ENCODE measurements at regions not wholly inside any gene's neighbourhood (a gene's known extent, or its start where the extent isn't known, plus 50 kb on each side); places are given as distances from the start of the nearest gene placed in this dataset.

DNA sequence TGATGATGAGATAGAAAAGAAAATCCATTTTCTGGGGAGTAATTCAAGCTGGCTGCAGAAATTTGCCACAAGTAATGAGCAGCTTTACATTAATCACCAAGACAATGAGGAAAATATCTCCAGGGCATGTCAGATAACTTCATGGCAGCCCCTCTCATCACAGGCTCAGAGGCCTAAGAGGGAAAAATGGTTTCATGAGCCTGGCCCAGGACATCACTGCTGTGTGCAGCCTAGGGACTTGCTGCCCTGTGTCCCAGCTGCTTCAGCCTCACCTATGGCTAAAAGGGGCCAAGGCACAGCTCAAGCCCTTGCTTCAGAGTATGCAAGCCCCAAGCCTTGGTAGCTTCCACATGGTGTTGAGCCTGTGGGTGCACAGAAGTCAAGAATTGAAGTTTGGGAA, 161.7 kb downstream of the OPA1 start:
- DNase-seq, result no peak

DNA sequence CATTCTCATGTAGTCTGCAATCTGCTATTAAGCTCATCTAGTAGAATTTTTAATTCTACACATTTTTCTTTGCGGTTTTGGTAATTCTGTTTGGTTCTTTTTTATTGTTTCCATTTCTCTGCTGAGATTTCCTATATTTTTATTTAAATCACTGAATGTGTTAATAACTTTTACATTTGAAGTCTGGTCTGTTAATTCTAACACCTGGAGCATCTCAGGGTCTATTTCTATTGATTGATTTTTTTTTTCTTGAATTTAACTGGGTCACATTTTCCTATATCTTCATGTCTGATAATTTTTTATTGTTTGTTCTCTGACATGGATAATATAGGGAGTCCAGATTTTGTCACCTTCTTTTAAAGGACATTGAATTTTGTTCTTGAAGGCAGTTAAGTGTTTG, 163.5 kb downstream of the OPA1 start:
- no peak for DNase-seq

DNA sequence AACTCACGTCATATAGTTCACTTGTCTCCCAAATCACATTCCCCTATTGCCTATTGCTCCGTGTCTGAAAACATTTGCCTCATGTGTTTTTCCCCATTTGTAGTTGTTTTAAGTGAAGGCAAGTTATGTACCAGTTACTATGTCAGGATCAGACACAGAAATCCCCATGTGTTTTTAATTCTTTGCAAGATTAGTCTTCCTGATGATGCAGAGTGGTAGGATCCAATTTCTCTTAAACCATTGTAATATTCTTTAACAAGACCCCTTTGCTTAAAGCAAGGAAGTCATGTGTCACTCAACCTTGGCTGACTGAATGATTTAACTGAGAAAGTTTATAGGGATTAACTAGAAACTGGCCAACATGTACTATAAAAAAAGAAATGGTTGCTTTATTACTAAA, 164.4 kb downstream of the OPA1 start:
- DNase-seq, result no peak

DNA sequence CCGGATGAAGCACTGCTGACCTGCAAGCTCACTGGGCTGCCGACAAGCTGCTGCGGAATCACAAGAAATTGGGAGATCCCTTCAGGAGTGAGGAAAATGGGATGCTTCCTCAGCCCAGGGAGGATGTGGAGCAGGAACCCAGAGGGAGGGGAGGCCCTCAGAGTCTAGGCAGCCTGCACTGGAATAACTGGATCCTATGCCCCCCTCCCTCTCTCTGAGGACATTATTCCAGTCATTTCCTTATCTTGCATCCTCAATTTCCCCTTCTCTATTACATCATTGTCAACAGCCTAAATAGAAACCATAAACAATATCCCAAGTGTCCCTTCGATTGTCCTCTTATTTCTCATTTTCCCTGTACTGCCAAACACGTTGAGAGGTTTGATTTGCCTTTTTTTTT, 169.0 kb downstream of the OPA1 start:
- no peak for DNase-seq

DNA sequence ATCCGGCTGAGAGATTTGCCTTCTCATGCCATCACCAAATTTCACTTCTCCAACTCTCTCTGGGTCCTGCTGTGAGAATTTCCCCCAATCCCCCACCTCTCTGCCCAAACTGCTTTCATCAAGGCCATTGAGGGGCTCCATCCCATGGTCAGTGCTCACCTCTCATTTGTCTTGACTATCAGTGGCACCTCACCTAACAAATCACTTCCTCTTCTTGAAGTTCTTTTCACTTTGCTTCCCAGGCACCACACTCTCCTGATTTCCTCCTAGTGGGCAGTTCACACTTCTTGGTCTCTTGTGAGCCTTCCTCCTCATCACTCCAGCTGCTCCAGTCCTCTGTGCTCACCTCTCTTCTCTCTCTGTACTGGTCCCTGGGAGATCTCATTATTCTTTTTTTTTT, 169.6 kb downstream of the OPA1 start:
- no peak for DNase-seq

DNA sequence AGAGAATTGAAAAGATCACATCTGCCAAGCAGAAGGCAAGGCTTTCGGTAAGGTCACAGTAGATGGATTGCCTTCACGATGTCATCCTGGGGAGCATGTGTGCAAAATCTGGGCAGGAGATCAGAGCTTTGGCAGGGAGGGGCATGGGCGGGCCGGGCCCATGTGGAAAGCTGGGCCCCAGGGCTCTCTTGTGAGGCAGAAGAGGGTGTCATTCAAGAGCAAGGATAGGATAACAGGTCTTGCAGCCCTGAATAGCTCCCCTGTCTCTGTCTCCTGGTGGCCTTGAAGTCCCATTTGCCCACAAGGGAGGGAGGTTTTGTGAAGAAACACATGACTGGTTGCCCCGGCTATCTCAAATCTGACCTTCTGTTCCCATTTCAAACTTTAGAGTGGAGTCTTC, 172.0 kb downstream of the OPA1 start:
- DNase-seq, result no peak

DNA sequence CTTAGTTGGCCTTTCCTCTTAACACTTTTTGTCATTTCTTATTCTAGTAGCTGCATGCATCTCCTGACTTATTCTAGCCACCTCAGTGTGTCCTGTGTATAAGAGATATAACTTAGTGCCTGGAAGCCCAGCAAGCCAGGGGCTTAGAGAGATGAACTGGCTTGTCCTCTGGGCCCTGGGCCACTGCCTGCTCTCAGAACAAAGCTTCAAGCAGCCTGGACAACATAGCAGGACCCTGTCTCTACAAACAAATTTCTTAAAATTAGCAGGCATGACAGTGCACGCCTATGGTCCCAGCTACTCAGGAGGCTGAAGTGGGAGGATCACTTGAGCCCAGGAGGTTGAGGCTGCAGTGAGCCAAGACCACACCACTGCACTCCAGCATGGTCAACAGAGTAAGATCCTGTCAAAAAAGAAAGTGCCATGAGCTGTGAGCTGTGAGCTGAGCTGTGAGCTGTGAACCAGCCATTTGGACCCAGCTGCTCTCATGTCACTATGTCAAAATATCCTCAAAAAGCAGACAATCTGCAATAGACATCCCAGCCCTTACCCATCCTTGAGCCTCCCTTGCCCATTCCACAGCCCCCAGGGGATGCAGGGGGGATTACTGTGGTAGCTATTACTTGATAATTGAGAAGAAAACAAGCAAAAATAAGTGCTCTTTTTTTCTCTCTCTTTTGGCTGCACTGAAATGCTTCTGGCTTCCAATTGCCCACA, 174.5 kb downstream of the OPA1 start:
- no peak for DNase-seq

DNA sequence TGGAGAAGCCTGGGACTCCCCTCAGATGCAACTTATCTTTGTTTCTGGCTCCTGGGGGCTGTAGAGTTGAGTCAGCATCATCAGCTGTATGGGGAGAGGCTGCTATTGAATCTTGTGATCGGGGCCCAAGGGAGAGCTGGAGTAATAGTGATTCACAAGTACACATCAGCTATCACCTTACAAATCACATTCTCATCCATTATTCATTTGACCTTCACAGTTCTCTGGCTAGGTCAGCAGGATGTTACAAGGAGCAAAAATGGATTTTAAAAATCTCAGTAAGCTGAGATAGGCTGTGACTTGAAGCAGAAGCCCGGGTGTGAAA, 175.0 kb downstream of the OPA1 start:
- peak; percentile 41 for DNase-seq

DNA sequence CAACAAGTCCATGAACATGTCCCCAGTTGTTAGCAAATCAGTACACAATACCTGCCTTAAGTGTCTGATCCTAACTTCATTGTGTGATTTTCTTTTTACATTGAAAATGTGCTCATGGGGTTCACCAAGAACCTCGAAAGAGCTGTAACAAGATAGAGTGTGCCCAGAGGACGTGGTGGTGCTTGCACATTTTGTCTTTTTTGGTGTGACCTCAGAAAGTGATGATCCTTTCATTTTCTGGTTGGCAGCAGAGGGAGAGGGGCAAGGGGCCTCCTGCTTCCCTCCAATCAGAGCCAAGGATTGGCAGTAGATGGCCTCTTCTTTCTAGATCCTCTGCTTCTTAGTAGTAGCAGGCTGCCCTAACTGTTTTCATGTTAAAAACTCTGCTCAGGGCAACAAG, 176.4 kb downstream of the OPA1 start:
- DNase-seq, result no peak

DNA sequence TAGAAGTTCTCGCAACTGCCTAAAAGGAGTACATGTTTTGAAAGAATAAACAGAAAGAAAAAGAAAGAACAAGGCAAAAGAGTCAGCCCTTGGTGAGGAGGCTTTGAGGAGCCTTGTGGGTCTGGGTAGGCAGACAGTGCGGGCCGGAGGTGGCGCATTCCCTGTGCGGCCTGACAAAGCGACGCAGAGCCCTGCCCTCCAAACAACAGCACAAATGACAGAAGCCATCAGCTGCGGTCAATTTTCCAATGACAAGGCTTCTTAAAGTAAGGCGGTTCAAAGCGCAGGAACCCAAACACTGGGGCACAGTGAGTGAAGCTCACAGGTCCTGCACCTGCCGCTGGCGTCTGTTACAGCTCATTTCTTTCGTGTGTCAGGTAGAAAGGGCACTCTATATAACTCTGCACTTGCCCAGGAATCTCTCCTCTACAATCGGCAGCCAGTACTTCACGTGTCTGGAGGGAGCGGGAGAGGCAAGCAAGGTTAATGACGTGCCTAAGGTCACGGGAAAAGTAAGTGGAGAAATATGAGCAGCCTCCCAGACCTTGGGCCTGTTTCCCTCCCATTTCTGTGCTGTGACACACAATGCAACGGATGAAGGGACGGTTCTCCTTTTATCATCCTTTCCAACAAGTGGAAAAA, 178.1 kb downstream of the OPA1 start:
- no peak for DNase-seq

DNA sequence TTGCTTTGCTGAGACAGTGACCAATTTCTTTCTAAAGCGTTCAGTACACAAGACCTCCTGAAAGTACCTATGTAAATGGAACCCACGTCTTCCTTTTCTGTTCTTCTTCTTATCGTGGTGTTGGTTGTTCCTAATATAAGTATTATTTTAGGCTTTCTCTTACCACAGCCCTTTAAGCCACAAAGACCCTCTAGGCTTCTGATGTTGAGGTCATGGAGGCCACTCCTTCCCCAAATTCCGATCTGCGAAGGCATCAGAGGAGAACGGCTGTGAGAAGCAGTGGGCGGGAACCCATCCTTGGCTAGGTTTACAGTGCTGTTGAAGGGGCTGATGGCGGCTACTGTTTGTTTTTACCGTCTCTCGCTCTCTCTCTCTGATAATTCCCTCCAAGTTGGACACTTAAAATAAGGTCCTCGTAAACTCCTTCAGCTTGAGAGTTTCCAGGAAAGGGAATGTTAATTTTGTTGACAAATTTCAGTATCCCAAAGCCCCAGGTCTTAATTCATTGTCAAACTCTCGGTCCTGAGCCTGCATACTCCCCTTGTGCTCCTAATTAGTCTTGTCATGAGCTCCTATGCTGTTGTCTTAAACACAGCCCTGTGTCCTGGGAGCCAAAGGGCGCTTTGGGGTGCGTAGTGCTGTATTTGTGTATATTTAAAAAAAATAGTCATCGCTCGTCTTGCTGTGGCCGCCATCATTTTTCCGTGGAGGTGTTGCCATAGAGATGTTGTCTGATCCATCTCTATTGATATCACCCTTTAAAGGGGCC, 178.8 kb downstream of the OPA1 start:
- DNase-seq, result no peak

DNA sequence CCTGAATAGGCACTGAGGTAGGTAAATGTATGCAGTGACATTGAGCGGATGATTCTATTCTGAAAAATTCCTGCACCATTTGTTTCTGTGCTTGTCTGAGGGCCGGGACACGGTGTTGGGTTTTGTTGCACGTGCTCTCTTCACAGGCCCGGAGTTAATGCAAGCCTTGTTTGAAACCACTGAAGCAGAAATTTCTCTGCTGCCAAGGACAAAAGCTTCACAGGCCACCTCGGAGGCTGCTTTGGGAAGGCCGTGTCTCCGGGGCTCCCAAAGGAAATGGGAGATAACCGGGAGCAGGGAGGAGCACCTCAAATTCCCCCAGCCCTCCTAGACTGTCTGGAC, 179.4 kb downstream of the OPA1 start:
- DNase-seq, result no peak

DNA sequence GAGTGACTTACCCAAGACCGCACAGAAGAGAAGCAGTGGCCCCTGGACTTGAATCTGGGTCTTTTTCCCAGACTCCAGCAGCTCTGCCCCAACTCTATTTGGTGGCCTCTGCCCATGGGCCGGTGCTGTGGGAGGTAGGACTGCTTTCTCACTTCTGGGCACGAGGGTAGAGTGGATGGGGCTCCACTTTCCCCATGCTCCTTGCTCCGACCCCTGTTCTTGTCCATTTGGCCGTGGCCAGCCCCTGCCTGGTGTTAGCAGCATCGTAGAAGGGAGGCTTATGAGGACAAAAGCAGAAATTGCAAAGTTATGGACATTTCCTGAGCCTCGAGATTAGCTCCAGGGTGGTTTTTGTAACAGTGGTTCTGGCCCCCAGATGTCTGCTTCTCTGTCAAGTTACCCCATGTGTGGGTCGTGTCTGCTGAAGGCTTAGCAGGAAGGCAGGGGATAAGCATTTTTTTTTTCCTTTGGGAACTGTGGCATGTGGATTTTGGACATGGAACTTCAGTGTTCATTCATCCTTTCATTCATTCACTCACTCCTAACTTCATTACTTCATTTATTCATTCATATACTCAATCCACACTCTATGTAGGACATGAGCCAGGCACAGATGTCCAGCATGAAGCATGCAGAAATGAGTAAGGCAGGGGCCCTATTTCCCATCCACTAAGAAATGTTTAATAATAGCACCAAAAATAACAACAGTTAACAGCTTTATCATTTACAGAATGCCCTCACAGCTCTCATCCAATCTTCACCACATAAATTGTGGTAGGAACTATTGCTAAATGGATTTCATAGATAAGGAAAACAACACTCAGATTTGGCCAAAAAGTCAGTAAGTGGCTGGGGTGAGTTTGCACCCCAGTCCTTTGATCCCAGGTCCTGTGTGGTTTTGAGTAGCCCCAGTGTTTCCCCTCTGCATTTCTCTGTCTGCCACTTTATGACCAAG, 180.5 kb downstream of the OPA1 start:
- DNase-seq, result no peak

DNA sequence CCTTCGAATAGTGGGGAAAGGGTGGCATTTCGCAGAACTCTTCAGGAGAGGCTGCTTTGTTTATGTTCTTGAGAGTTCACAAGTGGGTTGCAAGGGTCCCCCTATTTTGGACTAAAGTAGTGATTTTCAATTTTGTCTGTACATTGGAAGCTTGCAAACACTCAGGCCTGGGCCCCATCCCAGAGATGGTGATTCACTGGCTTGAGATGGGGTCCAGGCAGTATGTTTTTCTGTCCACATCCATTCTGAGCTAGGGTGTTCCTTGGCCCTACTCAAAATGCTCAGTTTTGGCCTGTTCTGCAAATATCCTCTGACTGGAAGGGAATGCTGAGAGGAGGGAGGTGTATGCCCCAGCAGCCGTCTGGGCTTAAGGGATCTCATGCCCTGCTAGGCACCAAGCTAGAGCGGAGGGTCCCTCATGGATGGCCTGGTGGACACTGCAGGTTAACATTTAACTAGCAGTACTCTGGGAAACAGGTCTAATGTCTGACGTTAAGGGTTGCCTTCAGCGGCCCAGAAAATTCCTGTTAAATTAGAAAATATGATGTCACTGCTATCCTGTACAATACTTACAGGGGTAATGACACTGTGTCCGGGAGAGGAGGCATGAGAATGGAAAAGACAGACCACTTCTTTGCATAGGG, 181.4 kb downstream of the OPA1 start:
- no peak for DNase-seq

DNA sequence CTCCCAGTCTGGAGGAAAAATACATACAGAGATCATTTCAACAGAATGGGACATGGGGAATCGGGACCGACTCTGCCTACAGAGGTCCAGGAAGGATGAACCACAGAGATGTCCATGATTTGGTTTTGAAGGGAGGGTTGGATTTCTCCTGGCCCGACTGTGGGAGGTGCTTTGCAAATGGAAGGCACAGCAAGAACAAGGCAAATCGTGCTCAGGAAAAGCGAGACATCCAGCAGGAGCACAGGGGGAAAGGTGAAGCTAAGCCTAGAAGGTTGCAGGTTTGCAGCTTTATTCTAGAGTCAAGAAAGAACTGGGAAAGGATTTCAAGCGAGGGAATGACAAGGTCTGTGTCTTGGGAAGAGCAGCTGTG, 181.9 kb downstream of the OPA1 start:
- DNase-seq, result no peak

DNA sequence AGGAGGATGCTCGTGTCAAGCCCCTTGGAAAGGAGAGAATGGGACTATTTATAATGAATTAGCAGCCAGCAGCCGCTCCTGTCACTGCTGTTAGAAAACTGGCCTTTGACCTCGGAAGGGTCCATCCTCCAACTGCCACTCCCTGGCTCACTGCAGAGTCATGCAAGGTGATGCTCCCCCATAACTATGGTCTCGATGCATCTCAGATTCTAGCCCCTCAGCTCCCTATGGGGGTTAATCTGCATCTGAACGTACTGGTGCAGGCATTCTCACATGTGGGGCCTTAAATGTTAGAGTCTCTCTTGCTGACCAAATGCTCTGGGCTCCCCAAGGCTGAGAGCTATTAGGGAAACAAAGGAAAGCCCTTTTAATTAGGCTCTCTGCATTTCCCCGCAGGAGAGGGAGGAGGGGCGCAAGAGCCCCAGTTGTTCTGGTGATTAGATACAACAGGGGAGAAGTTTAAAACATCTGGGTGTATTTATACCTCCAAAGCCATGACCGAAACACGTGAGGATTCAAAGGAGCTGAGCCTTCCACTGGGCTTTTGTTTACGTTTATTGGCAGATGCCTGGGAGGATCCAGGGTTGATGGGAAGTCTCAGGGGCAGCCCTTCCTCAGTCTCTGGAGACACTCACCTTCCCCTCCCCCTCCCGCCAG, 182.5 kb downstream of the OPA1 start:
- no peak for DNase-seq

DNA sequence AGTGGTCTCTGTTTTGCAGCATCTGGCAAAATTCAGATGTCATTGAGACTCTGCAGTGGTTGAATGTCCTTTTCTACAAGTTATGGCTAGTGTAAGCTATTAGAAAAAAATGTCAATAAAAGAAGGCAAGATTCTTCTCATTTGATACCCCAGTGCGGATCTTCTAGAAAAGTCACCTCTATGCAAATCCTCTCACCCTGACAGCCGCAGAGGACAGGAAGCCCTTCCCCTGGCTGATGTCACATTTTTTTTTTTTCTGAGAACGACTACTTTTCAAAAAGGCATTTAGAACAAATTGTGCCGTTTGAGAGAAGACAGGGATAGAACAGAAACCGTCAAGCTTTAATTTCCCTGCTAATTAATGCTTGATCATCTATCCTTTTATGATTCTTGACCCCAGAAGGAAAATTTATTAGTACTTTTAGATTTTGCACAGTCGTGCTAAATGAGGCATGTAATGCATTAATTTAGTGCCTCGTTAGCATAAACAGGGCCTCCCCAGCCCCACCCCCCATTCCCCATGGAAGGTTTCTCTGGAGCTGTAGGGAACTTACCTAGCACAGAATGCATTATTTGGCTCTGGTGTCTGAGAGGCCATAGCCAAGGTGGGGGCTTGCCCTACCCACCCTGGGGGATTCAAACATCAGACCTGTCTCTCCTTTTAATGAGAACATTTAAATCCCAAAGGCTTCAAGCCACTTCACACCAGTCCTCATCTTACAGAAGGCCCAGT, 183.8 kb downstream of the OPA1 start:
- no peak for DNase-seq

DNA sequence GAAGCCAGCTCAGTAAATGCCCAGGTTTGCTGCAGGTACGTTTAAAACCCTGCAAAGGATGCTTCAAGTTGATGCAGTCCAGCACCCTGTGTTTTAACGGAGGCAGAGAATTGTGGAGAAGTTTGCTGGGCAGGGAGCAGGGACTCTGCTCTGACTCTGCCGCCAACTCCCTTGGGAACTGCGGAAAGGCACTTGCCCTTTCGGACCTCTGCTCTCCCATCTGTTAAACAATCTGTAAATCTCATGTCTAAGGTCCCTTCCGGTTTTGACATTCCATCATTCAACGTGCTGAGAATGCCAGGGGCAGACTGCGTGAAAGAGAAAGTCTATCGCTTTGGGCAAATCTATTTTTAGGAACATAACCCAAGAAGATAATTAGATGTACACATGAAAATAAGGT, 184.5 kb downstream of the OPA1 start:
- no peak for DNase-seq

DNA sequence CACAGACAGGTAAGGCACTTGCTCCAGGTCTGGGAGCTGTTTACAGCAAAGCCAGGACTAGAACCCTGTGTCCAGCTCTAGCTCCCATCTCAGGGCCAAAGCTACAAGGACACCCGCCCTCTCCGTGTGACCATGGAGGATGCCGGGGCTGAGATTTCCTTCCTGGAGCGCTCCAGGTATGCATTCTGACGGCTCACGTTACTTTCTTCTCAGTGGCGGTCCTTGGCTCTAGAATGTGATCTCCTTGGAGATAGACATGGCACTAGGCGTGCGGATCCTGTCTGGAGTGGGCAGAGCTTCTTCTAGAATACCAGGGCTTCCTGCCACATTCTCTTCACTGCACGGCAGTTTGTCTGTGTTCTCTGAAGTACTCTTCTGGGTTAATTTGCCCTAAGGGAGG, 185.7 kb downstream of the OPA1 start:
- no peak for DNase-seq

DNA sequence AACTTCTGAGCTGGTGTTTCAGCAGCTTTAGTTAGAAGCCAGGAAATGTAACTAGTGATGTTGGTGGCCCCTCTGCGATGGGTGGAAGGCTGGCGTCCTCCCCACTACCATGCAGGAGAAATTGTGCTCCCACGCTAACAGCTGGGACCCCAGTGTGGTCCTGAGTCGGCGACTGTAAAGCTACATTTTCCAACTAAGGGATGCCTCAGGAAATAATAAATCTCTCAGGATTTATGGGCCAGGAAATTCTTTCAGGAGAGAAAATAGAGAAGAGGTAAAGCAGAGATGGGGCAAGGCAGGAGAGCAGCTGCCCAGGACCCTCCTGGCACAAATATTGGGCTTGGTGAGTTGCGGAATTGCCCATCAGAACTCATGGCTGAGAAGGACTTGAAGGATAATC, 186.9 kb downstream of the OPA1 start:
- no peak for DNase-seq

DNA sequence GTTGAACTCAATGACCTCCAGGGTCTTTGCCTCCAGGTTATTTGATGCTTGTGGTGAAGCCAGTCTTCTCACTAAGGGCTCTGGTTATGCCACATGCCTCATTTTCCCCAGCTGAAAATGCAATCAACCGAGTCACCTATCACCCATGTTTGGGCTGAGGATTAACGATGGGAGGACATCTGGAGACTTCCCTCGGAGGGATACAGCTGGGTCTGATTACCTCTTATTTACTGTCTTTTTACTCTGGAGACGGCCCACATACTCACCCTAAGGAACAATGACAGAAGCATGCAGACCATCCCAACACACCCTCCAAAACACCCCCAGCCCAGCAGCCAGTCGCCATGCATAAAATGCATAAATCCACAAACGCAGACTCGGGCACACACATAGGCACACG, 187.4 kb downstream of the OPA1 start:
- no peak for DNase-seq
